Colonic mucosa (tissue), 4 donors: ENCODE measurements at regions not wholly inside any gene's neighbourhood (a gene's known extent, or its start where the extent isn't known, plus 50 kb on each side); places are given as distances from the start of the nearest gene placed in this dataset.

ENCODE experiments used
- DNase-seq: peaks from one replicate; pipeline ENCODE4 v3.0.0-alpha.2; 2020
- H3K27ac ChIP-seq: fragments of 200-600 bp; one replicate; pipeline ENCODE4 v1.8.0; 2021
- H3K27me3 ChIP-seq: fragments of 200-600 bp; one replicate; pipeline ENCODE4 v1.8.0; 2021
- H3K36me3 ChIP-seq: fragments of 200-600 bp; one replicate; pipeline ENCODE4 v1.8.0; 2021
- H3K4me1 ChIP-seq: fragments of 200-600 bp; one replicate; pipeline ENCODE4 v1.8.0; 2021; ENCODE audit warnings: mild to moderate bottlenecking
- H3K4me3 ChIP-seq: fragments of 200-600 bp; one replicate; pipeline ENCODE4 v1.8.0; 2021
- H3K9ac ChIP-seq, 2 donors: one replicate each; pipeline ENCODE4 v1.7.0; 2013; ENCODE audit warnings: control low read depth in 2 of 2, low read depth in 2 of 2, low read length in 2 of 2
- H3K9me3 ChIP-seq: fragments of 200-600 bp; one replicate; pipeline ENCODE4 v1.8.0; 2021
- CTCF ChIP-seq: fragments of 200-600 bp; IDR thresholded peaks from one replicate; pipeline ENCODE4 v1.8.0; 2022; ENCODE audit warnings: antibody characterized with exemption, mild to moderate bottlenecking
- intact Hi-C: fragments of 100-400 bp; cut with DNase I; formaldehyde crosslinking; loops from one replicate; pipeline ENCODE4 v1.14.1; 2022
- donor health status: healthy.
- donor health status: DM: no; HTN: no; CAD: no.
- donor health status: DM: no; HTN: no; CAD: no.

GRCh38 chr2:181143790-181144300 lies 163.4 kb downstream of the UBE2E3 start:
- Histone ChIP-seq H3K27ac (no peak overlapping the region), H3K9ac (no peak overlapping the region), H3K27me3 (no peaks in the 10 kb centered on the region), H3K36me3 (no peaks in the 10 kb centered on the region), H3K9me3 (no peaks in the 10 kb centered on the region), H3K4me3 (no peak overlapping the region), H3K4me1 (no peaks in the 10 kb centered on the region)
- TF ChIP-seq CTCF, result no peak
- no peak for DNase-seq
- intact Hi-C loops, result no loop called here

GRCh38 chr2:181145645-181146044 lies 165.2 kb downstream of the UBE2E3 start:
- TF ChIP-seq CTCF, result no peak
- Histone ChIP-seq H3K4me1 (no peaks in the 10 kb centered on the region), H3K36me3 (no peaks in the 10 kb centered on the region), H3K4me3 (no peak overlapping the region), H3K27ac (no peak overlapping the region), H3K9me3 (no peaks in the 10 kb centered on the region), H3K27me3 (no peaks in the 10 kb centered on the region), H3K9ac (no peak overlapping the region)
- intact Hi-C loops, result no loop called here
- no peak for DNase-seq

GRCh38 chr2:181146171-181146570 lies 165.8 kb downstream of the UBE2E3 start:
- Histone ChIP-seq H3K27me3 (no peaks in the 10 kb centered on the region), H3K9me3 (no peaks in the 10 kb centered on the region), H3K27ac (no peak overlapping the region), H3K9ac (no peak overlapping the region), H3K4me3 (no peak overlapping the region), H3K36me3 (no peaks in the 10 kb centered on the region), H3K4me1 (no peaks in the 10 kb centered on the region)
- intact Hi-C loops, result no loop called here
- TF ChIP-seq CTCF, result no peak
- DNase-seq, result no peak

- H3K27ac ChIP-seq, result no peak overlapping the region
- no peak for TF ChIP-seq CTCF
- no peak overlapping the region for H3K4me3 ChIP-seq
- no peaks in the 10 kb centered on the region for H3K27me3 ChIP-seq
- H3K4me1 ChIP-seq, result no peaks in the 10 kb centered on the region
- H3K36me3 ChIP-seq, result no peaks in the 10 kb centered on the region
- no peak for DNase-seq
- H3K9me3 ChIP-seq, result no peaks in the 10 kb centered on the region
- intact Hi-C loops, result no loop called here
- H3K9ac ChIP-seq, result no peak overlapping the region
Measured at GRCh38 chr2:181149056-181149455, 168.7 kb downstream of the UBE2E3 start.

GRCh38 chr2:181152226-181152625 lies 171.8 kb downstream of the UBE2E3 start:
- intact Hi-C loops, result no loop called here

More at GRCh38 chr2:181152226-181152625, 171.8 kb downstream of the UBE2E3 start:
- Histone ChIP-seq H3K4me3 (no peak overlapping the region), H3K9ac (no peak overlapping the region), H3K9me3 (no peaks in the 10 kb centered on the region), H3K27ac (no peak overlapping the region), H3K27me3 (no peaks in the 10 kb centered on the region), H3K36me3 (no peaks in the 10 kb centered on the region), H3K4me1 (no peaks in the 10 kb centered on the region)
- TF ChIP-seq CTCF, result no peak
- DNase-seq, result no peak
